ENCODE measurements at regions not wholly inside any gene's neighbourhood (a gene's known extent, or its start where the extent isn't known, plus 50 kb on each side); places are given as distances from the start of the nearest gene placed in this dataset.

- no peak for DNase-seq (ENCODE audit: low spot score)
- H3K4me3 ChIP-seq (ENCODE audit: low read depth, low read length, poor library complexity, severe bottlenecking), result no peak overlapping the region
- no peaks in the 10 kb centered on the region for H3K9me2 ChIP-seq (ENCODE audit: insufficient read depth, low read length)
- H3K4me1 ChIP-seq (ENCODE audit: insufficient read depth, low read length, poor library complexity, severe bottlenecking), result no peaks in the 10 kb centered on the region
- H3K27ac ChIP-seq (ENCODE audit: low read depth, low read length, poor library complexity, severe bottlenecking), result no peak overlapping the region
- no peaks in the 10 kb centered on the region for H3K36me3 ChIP-seq (ENCODE audit: insufficient read depth, low read length)
- no peak overlapping the region for H2AFZ ChIP-seq (ENCODE audit: low read length)
- TF ChIP-seq CTCF (conservative IDR thresholded peaks at IDR 0.05; ENCODE audit: low read length), result no peak
- no peak for TF ChIP-seq EZH2phosphoT487 (IDR thresholded peaks at IDR 0.05; ENCODE audit: borderline replicate concordance, low read depth, low read length)
- H3K79me2 ChIP-seq (ENCODE audit: insufficient read depth, low read depth, low read length), result no peaks in the 10 kb centered on the region
- BruUV-seq (replicated peaks), result no TSS peak
- CTCF ChIA-PET (ENCODE audit: unreplicated experiment), result no interaction called here
- H4K20me1 ChIP-seq (ENCODE audit: insufficient read depth, low read length), result no peaks in the 10 kb centered on the region
- POLR2A ChIA-PET, result no interaction called here
- intact Hi-C loops (cut with micrococcal nuclease; ENCODE audit: unreplicated experiment), result no loop called here
- H3K9me3 ChIP-seq (ENCODE audit: low read length), result no peaks in the 10 kb centered on the region
- H3K4me2 ChIP-seq (ENCODE audit: low read length), result no peak overlapping the region
These were observed 229.2 kb upstream of the SMIM21 start for GRCh38 chr18:75656563-75657247.

- Histone ChIP-seq H3K36me3 (ENCODE audit: insufficient read depth, low read length) (no peaks in the 10 kb centered on the region), H3K27ac (ENCODE audit: low read depth, low read length, poor library complexity, severe bottlenecking) (no peak overlapping the region), H3K9me2 (ENCODE audit: insufficient read depth, low read length) (no peaks in the 10 kb centered on the region), H3K4me1 (ENCODE audit: insufficient read depth, low read length, poor library complexity, severe bottlenecking) (no peaks in the 10 kb centered on the region), H3K9me3 (ENCODE audit: low read length) (no peaks in the 10 kb centered on the region), H2AFZ (ENCODE audit: low read length) (no peak overlapping the region), H3K4me2 (ENCODE audit: low read length) (no peak overlapping the region), H3K4me3 (ENCODE audit: low read depth, low read length, poor library complexity, severe bottlenecking) (no peak overlapping the region), H3K79me2 (ENCODE audit: insufficient read depth, low read depth, low read length) (no peaks in the 10 kb centered on the region), H4K20me1 (ENCODE audit: insufficient read depth, low read length) (no peaks in the 10 kb centered on the region)
- no TSS peak for BruUV-seq (replicated peaks)
- ChIA-PET CTCF (ENCODE audit: unreplicated experiment) (no interaction called here), POLR2A (no interaction called here)
- no peak for TF ChIP-seq CTCF (conservative IDR thresholded peaks at IDR 0.05; ENCODE audit: low read length)
- TF ChIP-seq EZH2phosphoT487 (IDR thresholded peaks at IDR 0.05; ENCODE audit: borderline replicate concordance, low read depth, low read length), result no peak
- no peak for DNase-seq (ENCODE audit: low spot score)
- intact Hi-C loops (cut with micrococcal nuclease; ENCODE audit: unreplicated experiment), result no loop called here
These were observed 228.5 kb upstream of the SMIM21 start for GRCh38 chr18:75656035-75656434.

GRCh38 chr18:75654851-75655751, 227.6 kb upstream of the SMIM21 start:
- Histone ChIP-seq H2AFZ (ENCODE audit: low read length) (no peak overlapping the region), H3K27ac (ENCODE audit: low read depth, low read length, poor library complexity, severe bottlenecking) (no peak overlapping the region), H3K4me2 (ENCODE audit: low read length) (no peak overlapping the region), H3K9me2 (ENCODE audit: insufficient read depth, low read length) (no peaks in the 10 kb centered on the region), H3K79me2 (ENCODE audit: insufficient read depth, low read depth, low read length) (no peaks in the 10 kb centered on the region), H3K36me3 (ENCODE audit: insufficient read depth, low read length) (no peaks in the 10 kb centered on the region), H3K9me3 (ENCODE audit: low read length) (no peaks in the 10 kb centered on the region), H4K20me1 (ENCODE audit: insufficient read depth, low read length) (no peaks in the 10 kb centered on the region), H3K4me3 (ENCODE audit: low read depth, low read length, poor library complexity, severe bottlenecking) (no peak overlapping the region), H3K4me1 (ENCODE audit: insufficient read depth, low read length, poor library complexity, severe bottlenecking) (no peaks in the 10 kb centered on the region)
- TF ChIP-seq CTCF (conservative IDR thresholded peaks at IDR 0.05; ENCODE audit: low read length), result no peak
- no peak for TF ChIP-seq EZH2phosphoT487 (IDR thresholded peaks at IDR 0.05; ENCODE audit: borderline replicate concordance, low read depth, low read length)
- no TSS peak for BruUV-seq (replicated peaks)
- DNase-seq (ENCODE audit: low spot score), result no peak
- ChIA-PET CTCF (ENCODE audit: unreplicated experiment) (no interaction called here), POLR2A (no interaction called here)
- intact Hi-C loops (cut with micrococcal nuclease; ENCODE audit: unreplicated experiment), result no loop called here
